Ramos (cell line): ENCODE measurements at regions not wholly inside any gene's neighbourhood (a gene's known extent, or its start where the extent isn't known, plus 50 kb on each side); places are given as distances from the start of the nearest gene placed in this dataset.
"Not testable (repeated sequence)": the region's sequence is repeated elsewhere in the genome, so short reads cannot be mapped to it uniquely, and the experiment has no call there.

ENCODE experiments used
- in situ Hi-C: fragments of 300-500 bp; cut with MboI; formaldehyde crosslinking; loops from one replicate; pipeline ENCODE4 v1.14.3; 2022; ENCODE audit warnings: low sequenced_read_pairs; ENCODE audit not compliant: unreplicated experiment

GRCh38 chr3:127421943-127422662 lies 134.3 kb upstream of the PRR20G start:
- in situ Hi-C loops: no loop called here

- in situ Hi-C loops: no loop called here
These were observed 133.0 kb upstream of the PRR20G start for GRCh38 chr3:127420829-127421228.

GRCh38 chr3:127419641-127420553 lies 132.1 kb upstream of the PRR20G start:
- in situ Hi-C loops: no loop called here

- in situ Hi-C loops: no loop called here
These were observed 131.3 kb upstream of the PRR20G start for GRCh38 chr3:127419182-127419581.

GRCh38 chr3:127418560-127419147 lies 130.8 kb upstream of the PRR20G start:
- in situ Hi-C loops: no loop called here

- in situ Hi-C loops: no loop called here
These were observed 130.1 kb upstream of the PRR20G start for GRCh38 chr3:127417709-127418559.

- in situ Hi-C loops: no loop called here
These were observed 126.0 kb upstream of the PRR20G start for GRCh38 chr3:127413871-127414270.

- in situ Hi-C loops: no loop called here
These were observed 125.5 kb upstream of the PRR20G start for GRCh38 chr3:127413318-127413673.

- in situ Hi-C loops: no loop called here
These were observed 124.9 kb upstream of the PRR20G start for GRCh38 chr3:127412578-127413317.

- in situ Hi-C loops: not testable (repeated sequence)
These were observed 124.0 kb upstream of the PRR20G start for GRCh38 chr3:127411875-127412274.

GRCh38 chr3:127411083-127411727 lies 123.4 kb upstream of the PRR20G start:
- in situ Hi-C loops: no loop called here

- in situ Hi-C loops: no loop called here
These were observed 122.8 kb upstream of the PRR20G start for GRCh38 chr3:127410678-127411077.

GRCh38 chr3:127410137-127410488 lies 122.3 kb upstream of the PRR20G start:
- in situ Hi-C loops: no loop called here

- in situ Hi-C loops: no loop called here
These were observed 121.7 kb upstream of the PRR20G start for GRCh38 chr3:127409421-127410136.

GRCh38 chr3:127408684-127409420 lies 121.0 kb upstream of the PRR20G start:
- in situ Hi-C loops: no loop called here

GRCh38 chr3:127408022-127408683 lies 120.3 kb upstream of the PRR20G start:
- in situ Hi-C loops: no loop called here
